NCI-H1105 treated with DMSO at 0.1 percent for 48 hours (cell line): ENCODE measurements at regions not wholly inside any gene's neighbourhood (a gene's known extent, or its start where the extent isn't known, plus 50 kb on each side); places are given as distances from the start of the nearest gene placed in this dataset.

Source experiments
- DNase-seq: peaks from one replicate; lab custom pipeline; 2025; lab: John Stamatoyannopoulos, UW

DNA sequence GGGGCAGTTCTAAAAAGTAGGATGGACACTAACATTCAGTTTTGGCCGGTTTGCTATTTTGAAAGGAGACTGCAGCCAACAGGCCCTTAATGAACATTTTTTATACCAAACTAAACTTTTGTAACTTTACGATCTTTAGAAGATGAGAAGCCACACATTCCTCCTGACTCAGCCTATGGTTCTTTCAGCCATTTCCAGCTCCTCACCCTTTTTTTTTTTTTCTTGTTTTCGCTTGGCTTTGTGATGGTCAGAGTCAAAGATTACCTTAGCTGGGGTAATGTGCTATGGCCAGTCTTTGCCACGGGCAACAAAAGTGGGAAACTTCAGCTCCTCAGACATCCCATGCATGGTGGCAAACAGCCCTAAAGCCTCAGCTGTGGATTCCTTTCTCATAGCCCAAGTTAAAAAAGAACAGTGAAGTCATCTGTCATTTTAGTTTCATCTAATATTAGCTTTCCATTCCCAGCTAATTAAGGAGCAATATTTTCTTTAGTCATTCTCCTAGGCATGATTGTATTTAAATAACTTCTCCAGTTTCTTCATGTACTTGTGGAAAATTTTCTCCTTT, 368.7 kb downstream of the MFSD1 start:
- no peak for DNase-seq

DNA sequence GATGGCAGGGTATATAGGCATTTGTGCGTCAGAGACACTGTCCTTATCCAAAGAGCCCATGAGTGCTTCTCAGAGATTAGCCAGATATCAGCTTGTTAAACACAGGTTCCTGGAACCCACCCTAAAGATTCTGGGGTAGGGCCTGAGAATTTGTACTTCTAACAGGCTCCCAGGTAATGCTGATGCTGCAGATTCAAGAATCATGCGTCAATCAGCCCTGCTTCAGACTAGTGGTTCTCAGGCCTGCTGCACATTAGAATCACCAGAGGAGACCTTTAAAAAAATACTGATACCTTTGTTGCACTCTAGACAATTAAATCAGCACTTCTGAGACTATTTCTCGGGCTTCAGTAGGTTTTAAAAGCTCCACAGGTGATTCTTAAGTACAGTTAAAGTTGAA, 369.5 kb downstream of the MFSD1 start:
- DNase-seq = no peak

DNA sequence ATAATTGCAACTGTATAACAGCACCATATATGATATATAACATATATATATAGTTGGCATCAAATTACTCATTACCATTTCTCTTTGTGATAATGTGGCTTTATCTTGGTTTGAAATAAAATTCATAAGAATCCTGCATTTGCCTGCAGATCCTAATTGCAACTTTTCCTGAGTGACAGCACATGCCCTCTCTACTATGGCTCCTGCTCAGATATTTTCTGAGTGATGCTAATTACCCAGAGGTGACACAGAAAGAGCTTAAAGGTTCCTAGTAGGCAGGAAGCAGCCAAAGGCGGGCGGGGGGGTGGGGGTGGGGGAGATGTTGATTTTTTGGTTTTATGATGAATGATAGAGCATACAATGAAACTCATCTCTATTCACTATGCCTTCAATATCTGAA, 370.6 kb downstream of the MFSD1 start:
- no peak for DNase-seq

DNA sequence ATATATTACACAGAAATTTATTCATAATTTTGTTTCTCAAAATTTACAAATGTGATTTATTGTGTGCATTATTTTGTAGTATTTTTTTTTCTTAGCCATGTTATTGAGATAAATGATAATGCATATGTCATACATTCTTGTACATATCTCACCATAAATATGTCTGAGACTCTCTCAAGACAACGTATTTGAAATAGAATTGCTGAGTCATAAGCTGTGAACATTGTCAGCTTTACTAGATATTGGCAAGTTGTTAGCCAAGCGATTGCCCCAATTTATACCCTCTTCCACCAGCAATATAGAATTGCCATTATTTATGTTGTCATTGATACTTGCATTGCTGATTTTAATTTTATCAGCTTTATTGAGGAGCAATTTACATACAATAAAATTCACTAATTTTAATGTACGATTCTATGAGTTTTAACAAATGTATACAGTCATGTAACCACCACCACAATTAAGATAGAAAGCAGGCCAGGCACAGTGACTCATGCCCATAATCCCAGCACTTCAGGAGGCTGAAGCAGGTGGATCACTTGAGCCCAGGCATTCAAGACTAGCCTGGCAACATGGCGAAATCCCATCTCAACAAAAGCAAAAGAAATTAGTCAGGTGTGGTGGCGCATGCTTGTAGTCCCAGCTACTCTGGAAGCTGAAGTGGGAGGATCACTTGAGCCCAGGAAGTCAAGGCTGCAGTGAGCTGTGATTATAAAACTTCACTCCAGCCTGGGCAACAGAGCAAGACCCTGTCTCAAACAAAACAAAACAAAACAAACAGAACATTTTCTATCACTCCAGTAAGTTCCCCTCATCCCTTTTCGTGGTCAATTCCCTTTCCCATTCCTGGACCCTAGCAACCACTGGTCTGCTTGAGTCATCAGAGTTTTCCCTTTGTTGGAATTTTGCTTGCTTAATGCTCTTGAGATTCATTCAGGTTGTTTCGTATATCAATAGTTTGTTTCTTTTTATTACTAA, 373.1 kb downstream of the MFSD1 start:
- DNase-seq = no peak

DNA sequence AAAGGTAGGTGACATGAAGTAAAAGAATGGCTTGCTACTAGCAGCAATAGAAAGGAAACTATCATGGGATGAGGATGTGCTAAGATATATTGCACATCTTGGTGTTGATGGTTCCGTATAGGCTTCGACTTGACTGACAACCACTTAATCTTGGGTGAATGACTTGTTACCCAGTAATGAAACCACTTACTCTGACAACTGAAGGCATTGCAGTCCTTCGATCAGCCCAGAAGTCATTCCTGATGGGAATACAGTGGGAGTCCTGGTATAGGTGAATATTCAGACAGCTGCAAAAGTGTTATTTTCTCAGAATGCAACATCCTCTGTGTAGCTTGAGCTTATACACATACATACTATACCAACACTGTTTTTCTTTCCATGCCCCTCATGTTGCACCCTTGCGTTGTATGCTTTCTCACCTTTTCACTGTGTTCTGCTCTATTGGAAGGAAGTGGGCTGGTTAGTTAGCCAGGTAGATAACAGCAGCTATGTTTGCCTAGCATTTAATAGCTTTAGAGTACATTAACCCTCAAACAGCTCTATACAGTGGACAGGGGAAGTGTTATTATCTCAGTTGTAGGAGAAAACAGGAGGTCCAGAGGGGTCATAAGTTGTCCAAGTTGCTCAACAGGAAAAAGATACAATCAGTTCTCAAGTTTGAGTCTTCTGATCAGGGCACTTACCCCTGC, 376.5 kb downstream of the MFSD1 start:
- DNase-seq = no peak

DNA sequence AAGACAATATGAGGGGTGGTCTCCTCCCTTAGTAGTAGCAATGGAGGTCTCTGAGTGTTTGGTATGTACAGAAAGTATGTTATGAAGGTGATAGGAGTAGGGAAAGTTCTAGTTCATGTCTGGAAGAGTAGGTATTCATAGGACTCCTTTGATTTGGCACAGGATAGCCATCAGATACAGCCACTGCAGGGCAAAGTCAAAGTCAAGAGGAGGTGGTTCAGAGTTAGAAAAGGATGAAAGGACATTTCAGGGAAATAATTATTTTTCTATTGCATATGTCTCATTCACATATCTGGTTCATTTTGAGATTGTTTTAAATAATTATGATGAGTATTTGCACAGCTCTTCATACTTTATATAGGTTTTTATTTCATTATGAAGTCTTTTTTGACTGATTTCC, 381.1 kb downstream of the MFSD1 start:
- DNase-seq = no peak

DNA sequence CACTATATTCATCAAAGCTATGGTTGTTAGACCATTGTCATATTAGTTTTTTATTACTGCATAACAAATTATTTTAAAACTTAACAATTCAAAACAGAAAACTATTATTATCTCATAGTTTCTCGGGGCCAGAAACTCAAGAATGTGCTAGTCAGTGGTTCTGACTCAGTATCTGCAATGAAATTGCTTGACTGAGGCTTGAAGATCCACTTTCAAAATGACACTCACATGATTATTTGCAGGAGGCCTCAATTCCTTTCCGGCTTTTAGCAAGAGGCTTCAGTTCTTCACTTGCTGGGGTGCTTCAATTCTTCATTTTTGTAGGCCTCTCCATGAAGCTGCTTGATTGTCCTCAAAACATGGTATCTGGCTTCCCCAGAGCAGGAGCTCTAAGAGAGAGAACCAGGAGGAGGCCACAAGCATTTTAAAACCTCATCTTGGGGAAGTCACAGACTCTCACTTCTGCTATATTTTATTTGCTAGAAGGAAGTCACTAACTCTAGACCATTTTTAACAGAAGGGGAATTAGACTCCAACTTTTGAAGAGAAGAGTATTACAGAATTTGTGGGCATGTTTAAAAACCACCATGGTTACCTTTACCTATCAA, 383.7 kb downstream of the MFSD1 start:
- DNase-seq = no peak

DNA sequence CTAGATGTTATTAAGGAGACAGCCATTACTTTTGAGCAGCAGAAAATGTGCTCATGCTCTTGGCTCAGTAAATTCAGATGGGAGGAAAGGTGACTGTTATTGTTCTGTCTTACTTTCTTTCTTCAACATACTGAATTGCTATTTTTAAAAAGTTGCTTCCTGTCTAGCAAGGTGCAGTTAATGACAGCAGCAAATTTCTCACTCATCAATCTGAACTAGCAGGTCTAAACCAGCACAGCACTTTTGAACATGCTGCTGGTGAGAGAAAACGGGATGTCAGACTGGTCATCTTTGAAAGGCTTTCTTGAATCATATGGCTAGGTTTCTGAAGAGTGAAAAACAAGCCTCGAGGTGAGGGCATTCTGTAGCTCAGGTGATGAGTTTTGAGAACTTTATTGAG, 384.7 kb downstream of the MFSD1 start:
- DNase-seq = no peak

DNA sequence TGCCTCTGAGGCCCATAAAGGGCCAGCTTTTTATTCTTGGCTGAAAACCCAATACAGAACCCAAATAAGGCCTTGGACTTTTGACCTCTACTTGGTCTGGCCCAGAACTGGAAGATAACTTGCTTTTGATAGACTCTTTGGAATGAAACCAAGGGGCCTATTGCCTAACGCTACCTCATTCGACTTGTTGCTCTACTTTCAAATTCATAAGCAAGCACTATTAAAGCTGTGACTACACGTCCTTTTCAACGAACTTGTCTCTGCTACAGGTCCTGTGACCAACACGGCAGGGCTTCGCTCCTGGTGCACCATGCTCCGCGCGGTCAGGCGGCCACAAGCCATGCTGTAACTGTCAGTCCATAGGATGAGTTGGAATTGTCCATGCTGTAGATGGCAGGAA, 385.4 kb downstream of the MFSD1 start:
- no peak for DNase-seq

DNA sequence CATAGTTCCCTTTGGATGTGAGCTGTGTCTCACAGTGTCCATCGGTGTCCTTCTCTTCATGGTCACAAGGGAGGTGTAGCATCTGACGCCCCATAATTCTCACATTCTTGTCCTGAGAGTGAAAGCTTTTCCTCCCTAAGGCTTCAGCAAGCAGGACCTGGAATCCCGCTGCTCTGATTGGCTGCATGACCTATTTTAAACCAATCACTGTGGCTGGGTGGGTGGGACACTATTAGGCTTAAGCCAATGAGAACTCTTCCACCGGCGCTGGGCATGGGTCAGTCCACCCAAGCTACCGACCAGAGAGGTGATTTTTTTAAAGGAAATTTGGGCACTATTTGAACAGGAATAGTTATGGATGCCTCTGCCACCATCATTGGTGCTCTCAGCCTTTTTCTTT, 385.9 kb downstream of the MFSD1 start:
- peak; percentile 18 for DNase-seq

DNA sequence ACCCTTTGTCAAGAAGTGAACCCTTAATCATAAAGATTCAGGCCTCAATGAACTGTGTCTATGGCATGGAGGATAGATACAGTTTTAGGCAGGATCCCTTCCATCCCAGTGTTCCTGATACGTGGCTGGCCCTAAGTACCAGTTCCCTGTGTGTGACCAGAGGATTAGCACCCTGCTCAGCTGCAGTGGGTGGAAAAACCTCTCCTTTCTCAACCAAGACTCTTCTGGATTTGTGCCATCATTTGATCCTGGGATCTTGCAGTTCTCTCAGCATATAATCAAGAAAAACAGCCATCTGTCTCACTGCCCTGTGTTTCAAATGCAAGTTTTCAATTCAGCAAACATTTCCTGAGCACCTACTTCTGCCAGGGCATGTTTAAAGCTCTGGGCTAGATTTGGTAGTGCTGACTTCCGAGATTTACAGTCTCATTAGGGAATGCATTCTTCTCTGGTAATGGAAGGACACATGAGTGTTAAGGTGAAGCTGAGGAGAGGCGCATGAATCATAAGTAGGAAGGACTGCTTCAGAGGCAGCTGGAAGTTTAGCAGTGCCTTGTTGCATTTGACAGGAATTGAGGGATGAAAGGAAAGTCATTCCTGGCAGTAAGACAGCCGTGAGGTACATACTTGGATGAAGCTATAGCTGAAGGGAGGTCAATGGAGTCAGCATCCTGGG, 388.3 kb downstream of the MFSD1 start:
- no peak for DNase-seq

DNA sequence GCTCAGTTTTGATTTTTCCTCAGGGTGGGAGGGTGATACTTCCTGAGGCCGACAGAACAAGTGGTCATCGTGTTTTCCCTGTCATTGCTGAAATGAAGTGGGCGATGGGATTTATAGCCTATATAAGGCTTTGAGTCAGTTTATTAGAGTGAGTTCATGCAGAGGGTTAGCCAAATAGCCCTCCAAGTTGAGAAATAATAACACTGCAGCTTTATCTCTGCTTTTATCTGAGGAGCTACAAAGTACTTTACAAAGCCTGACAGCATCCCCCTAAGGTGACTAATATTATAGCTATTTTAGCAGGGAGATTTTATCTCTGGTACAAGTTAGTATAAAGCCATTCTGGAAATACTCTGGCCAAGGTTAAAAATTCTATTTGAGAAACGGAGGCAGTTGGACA, 389.6 kb downstream of the MFSD1 start:
- no peak for DNase-seq

DNA sequence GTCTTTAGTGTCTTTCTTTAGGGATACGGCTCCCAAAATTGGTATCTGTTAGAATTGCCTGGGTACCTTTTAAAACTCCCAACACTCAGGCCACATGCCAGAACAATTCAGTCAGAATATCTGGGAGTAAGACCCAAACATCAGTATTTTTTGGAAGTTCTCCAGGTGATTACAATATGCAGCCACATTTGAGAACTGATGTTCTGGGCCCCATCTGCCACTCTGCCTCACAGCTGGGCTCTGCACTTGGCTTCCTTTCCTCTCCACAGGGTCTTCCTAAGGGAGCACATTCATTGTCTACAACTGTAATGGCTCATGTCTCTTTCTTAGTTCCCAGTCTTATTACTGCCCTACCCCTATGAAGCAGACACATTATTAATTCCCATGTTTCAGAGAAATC, 394.5 kb downstream of the MFSD1 start:
- no peak for DNase-seq

DNA sequence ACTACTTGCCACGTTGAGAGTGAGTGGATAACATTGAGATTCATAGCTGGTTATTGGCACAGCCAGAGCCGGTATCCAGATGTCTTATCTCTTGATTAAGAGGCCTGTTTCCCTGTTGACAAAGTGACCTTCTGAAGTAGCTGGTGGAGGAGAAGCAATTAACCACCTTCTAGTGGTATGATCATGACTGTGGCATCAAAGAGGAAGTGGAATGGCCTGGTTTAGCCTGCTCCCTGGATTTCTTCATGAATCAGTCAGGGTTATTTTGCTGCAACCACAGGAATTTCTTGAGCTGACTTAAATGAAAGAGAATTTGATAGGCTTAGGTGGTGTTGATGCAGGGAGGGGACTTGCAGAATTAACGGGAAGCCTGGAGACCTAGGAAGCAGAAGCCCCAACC, 398.3 kb downstream of the MFSD1 start:
- no peak for DNase-seq

DNA sequence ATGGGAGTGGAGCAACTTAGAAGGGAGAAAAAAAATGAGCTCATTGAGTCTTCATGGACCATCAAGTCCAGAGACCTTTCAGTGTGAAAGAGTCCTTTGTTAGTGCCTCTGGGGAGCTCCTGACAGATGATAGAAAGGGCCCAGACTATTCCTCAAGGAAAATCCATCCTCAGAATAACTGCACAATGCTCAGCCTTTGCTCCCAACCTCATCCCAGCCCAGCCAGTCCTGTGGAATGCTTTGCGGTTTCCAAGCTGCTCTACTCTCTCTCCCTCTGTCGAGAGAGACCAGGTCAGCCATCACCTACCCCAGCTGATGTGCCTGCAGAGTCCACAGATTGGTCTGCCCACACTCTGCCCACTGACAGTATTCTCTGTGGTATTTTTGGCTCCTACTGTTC, 406.2 kb downstream of the MFSD1 start:
- DNase-seq = no peak

DNA sequence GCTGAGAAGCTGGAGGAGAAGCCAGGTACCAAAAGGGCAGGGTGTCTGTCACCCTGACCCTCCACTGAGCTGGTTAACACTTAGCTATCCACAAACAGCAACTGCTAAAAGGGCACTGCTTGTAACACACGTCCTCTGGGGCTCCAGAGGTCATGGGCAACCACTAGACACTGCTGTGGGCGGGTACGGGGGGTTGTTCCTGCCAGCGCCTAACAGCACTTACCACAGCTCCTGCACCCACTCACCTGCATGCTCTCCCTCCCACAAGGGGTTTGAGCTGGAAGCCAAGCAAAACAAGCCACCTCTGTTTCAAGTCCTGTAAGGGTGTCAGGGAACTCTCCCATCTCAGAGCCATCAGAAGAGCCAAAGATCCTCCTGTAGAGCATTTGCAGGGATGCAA, 407.6 kb downstream of the MFSD1 start:
- no peak for DNase-seq

DNA sequence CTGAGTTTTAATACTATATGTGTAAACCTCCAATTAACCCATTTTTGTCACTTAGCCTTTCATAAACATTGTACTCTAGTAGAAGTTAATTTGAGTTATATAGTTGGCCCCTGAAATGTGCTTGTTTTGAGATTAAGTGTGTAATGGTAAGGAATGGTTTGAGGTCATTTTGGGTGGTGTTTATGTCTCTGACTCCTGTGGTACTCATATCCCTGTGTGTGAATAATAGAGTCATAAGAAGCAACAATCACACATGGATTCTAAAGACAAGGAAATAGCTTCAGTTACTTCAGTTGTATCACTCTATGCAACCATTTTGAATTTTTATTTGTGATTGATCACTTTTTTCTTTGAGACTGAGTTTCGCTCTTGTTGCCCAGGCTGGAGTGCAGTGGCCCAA, 408.5 kb downstream of the MFSD1 start:
- DNase-seq = no peak

DNA sequence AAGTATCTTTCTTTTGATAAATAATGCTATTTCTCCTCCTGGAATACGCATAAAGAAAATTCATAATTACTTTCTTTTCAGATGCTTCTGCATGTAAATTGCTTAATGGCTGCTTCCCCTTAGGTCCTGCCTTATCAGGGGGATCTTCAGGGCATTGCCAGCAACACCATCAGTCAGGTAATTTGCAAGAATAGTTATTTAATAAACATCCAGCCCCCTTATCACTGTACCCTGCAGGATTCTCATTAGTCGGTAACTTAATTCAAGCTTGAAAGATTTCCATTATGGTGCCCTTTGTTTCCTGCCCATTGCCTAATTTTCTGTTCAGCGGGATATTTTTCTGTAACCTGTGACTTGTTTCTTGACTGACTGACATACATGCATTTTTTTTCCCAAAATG, 414.5 kb downstream of the MFSD1 start:
- DNase-seq = no peak

DNA sequence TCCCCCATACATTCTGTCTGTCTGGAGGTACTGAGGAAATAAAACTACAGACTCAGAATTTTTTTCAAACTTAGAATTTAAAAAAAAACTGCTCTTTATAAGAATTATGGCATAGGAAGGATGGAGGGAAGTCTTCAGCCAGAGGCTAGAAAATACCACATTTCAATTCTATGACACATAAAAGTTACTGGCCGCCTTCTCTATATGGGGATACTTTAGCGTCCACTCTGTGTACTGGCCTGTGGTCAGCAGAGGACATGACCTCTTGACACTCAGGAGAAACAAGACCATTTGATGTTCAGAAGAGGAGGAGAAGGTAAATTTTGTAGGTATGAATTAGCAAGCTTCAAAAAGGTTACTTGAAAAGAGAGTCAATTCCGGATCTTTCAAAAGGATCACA, 417.4 kb downstream of the MFSD1 start:
- DNase-seq = no peak

DNA sequence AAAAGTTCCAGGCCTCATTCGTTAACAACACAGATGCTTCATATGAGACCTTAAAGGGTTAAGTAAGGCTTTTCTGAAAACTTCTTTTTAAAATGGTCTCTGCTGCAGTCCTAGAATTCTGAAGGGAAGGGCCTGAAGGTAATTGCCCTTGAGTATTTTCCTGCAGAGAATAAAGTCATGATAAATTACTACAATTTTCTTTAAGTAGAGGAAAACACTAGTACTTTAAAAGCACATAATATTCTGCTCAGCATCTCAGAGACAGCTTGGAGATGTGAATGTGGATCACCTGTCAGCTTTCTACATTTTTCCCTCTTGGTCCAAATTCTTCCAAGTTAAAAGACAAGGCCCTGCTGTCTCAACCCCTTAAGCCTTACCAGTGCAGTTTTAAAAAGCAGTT, 419.5 kb downstream of the MFSD1 start:
- no peak for DNase-seq

DNA sequence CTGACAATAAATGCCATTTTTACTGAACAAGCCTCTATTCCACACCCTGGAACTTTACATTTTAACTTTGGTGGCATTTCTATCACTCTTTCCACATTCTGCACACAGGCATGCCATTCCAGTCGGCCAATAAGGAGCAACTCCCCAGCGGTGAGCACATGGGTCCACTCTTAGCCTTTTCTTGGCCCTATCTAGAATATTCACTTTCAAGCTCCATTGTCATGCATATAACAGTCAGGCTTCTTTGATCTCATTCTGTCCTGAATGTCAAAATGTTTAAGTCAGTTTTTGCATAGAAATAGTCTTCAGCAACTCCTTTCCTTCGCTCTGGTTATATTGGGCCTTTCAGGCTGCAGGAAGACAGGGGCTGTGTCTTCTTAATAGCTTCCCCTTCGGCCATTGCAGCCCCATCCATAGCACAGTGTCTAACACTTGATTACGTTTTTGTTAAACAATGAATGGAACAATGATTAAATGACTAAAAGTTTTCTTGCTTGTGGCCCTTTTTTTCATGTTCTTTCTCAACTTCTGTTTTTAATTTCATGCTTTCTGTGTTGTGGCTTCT, 427.3 kb downstream of the MFSD1 start:
- DNase-seq = no peak

DNA sequence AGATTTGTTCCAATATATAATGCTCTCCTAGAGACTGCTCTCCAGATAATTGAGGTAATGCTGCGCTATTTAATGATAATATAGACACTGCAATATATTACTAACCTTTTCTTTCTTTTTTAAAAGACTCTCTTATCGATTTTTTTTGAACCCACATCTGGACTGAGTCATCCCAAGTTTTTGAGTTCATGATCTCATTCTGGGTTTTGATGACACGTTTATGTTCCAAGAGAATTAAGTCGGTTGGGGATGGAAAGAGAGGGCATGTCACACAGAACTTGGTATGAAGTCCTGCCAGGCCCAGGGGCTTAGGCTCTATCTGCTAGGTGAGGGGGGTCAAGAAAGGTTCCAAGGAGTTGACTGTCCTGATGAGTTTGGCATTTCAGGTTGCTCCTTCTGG, 431.1 kb downstream of the MFSD1 start:
- no peak for DNase-seq
